ENCODE measurements at regions not wholly inside any gene's neighbourhood (a gene's known extent, or its start where the extent isn't known, plus 50 kb on each side); places are given as distances from the start of the nearest gene placed in this dataset.

GRCh38 chr6:163707387-163708355 is 293.2 kb downstream of the QKI start:
- no peaks in the 10 kb centered on the region for H3K9me3 ChIP-seq (ENCODE audit: low read length)
- H3K4me3 ChIP-seq (ENCODE audit: low read length) = no peak overlapping the region
- no peaks in the 10 kb centered on the region for H4K20me1 ChIP-seq (ENCODE audit: insufficient read depth)
- H2AFZ ChIP-seq (ENCODE audit: low read depth, low read length) = no peak overlapping the region
- H3K9me2 ChIP-seq (ENCODE audit: insufficient read depth, low read length) = no peaks in the 10 kb centered on the region
- no peak overlapping the region for H3K9ac ChIP-seq (ENCODE audit: low read length)
- no peaks in the 10 kb centered on the region for H3K79me2 ChIP-seq (replicated peaks; ENCODE audit: insufficient read depth, low read length)
- no peak overlapping the region for H3K4me2 ChIP-seq (ENCODE audit: low read length)
- TF ChIP-seq TAF1 (IDR thresholded peaks at IDR 0.05; ENCODE audit: low read depth) = no peak
- no peak for TF ChIP-seq CTCF (IDR thresholded peaks at IDR 0.05; ENCODE audit: poor library complexity, severe bottlenecking)
- no peak for TF ChIP-seq RAD21 (conservative IDR thresholded peaks at IDR 0.05)
- no peak for TF ChIP-seq EP300 (conservative IDR thresholded peaks at IDR 0.05; ENCODE audit: poor library complexity, severe bottlenecking)
- no peak for TF ChIP-seq EZH2 (IDR thresholded peaks at IDR 0.05; ENCODE audit: borderline replicate concordance, insufficient read depth, low read length, poor library complexity, severe bottlenecking)
- TF ChIP-seq MXI1 (conservative IDR thresholded peaks at IDR 0.05; ENCODE audit: poor library complexity, severe bottlenecking) = no peak
- no peak for TF ChIP-seq SMC3 (conservative IDR thresholded peaks at IDR 0.05; ENCODE audit: poor library complexity)
- no peak for TF ChIP-seq REST (IDR thresholded peaks at IDR 0.05; ENCODE audit: borderline replicate concordance)
- no peaks in the 10 kb centered on the region for H3K36me3 ChIP-seq (ENCODE audit: insufficient read depth, low read length)
- no peaks in the 10 kb centered on the region for H3F3A ChIP-seq (ENCODE audit: insufficient read depth, low read length, poor library complexity, severe bottlenecking)
- no peaks in the 10 kb centered on the region for H3K27me3 ChIP-seq (ENCODE audit: insufficient read depth, low read depth, low read length)
- no peak overlapping the region for H3K27ac ChIP-seq (ENCODE audit: low read length)

GRCh38 chr6:163706500-163707087 is 292.1 kb downstream of the QKI start:
- H2AFZ ChIP-seq (ENCODE audit: low read depth, low read length) = no peak overlapping the region
- no peak overlapping the region for H3K4me2 ChIP-seq (ENCODE audit: low read length)
- H3K9me2 ChIP-seq (ENCODE audit: insufficient read depth, low read length) = no peaks in the 10 kb centered on the region
- H3K79me2 ChIP-seq (replicated peaks; ENCODE audit: insufficient read depth, low read length) = no peaks in the 10 kb centered on the region
- H3K4me3 ChIP-seq (ENCODE audit: low read length) = no peak overlapping the region
- H3K27ac ChIP-seq (ENCODE audit: low read length) = no peak overlapping the region
- H4K20me1 ChIP-seq (ENCODE audit: insufficient read depth) = no peaks in the 10 kb centered on the region
- H3K9me3 ChIP-seq (ENCODE audit: low read length) = no peaks in the 10 kb centered on the region
- H3F3A ChIP-seq (ENCODE audit: insufficient read depth, low read length, poor library complexity, severe bottlenecking) = no peaks in the 10 kb centered on the region
- H3K27me3 ChIP-seq (ENCODE audit: insufficient read depth, low read depth, low read length) = no peaks in the 10 kb centered on the region
- H3K9ac ChIP-seq (ENCODE audit: low read length) = no peak overlapping the region
- TF ChIP-seq RAD21 (conservative IDR thresholded peaks at IDR 0.05) (no peak), EP300 (conservative IDR thresholded peaks at IDR 0.05; ENCODE audit: poor library complexity, severe bottlenecking) (no peak), CTCF (IDR thresholded peaks at IDR 0.05; ENCODE audit: poor library complexity, severe bottlenecking) (no peak), EZH2 (IDR thresholded peaks at IDR 0.05; ENCODE audit: borderline replicate concordance, insufficient read depth, low read length, poor library complexity, severe bottlenecking) (no peak), TAF1 (IDR thresholded peaks at IDR 0.05; ENCODE audit: low read depth) (no peak), SMC3 (conservative IDR thresholded peaks at IDR 0.05; ENCODE audit: poor library complexity) (no peak), MXI1 (conservative IDR thresholded peaks at IDR 0.05; ENCODE audit: poor library complexity, severe bottlenecking) (no peak), REST (IDR thresholded peaks at IDR 0.05; ENCODE audit: borderline replicate concordance) (no peak), POLR2AphosphoS5 (IDR thresholded peaks at IDR 0.05) (no peak)
- H3K36me3 ChIP-seq (ENCODE audit: insufficient read depth, low read length) = no peaks in the 10 kb centered on the region

Measured in neural cell (in vitro differentiated cells).